ENCODE measurements at regions not wholly inside any gene's neighbourhood (a gene's known extent, or its start where the extent isn't known, plus 50 kb on each side); places are given as distances from the start of the nearest gene placed in this dataset.

DNA sequence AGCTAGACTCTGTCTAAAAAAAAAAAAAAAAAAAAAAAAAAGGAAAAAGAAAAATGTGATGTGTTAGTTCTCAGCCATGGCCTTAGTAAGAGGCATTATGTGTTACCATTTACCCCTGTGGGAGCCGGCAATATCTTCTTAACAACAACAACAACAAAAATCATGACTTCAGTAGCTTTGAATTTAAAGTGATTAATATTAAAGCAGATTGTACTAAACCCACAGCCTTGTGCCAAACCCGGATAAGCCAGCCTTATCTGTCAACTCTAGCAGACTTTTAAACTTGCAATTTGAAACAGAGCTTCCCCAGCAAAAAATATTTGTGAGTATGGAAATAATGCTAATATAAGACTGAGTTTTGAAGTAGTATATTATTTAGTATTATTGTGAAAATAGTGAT is 462.1 kb upstream of the GNPDA2 start:
- TF ChIP-seq, protein P1, sequence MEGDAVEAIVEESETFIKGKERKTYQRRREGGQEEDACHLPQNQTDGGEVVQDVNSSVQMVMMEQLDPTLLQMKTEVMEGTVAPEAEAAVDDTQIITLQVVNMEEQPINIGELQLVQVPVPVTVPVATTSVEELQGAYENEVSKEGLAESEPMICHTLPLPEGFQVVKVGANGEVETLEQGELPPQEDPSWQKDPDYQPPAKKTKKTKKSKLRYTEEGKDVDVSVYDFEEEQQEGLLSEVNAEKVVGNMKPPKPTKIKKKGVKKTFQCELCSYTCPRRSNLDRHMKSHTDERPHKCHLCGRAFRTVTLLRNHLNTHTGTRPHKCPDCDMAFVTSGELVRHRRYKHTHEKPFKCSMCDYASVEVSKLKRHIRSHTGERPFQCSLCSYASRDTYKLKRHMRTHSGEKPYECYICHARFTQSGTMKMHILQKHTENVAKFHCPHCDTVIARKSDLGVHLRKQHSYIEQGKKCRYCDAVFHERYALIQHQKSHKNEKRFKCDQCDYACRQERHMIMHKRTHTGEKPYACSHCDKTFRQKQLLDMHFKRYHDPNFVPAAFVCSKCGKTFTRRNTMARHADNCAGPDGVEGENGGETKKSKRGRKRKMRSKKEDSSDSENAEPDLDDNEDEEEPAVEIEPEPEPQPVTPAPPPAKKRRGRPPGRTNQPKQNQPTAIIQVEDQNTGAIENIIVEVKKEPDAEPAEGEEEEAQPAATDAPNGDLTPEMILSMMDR (IDR thresholded peaks at IDR 0.05; ENCODE audit: poor library complexity, severe bottlenecking), result no peak
- TF ChIP-seq, protein P2, sequence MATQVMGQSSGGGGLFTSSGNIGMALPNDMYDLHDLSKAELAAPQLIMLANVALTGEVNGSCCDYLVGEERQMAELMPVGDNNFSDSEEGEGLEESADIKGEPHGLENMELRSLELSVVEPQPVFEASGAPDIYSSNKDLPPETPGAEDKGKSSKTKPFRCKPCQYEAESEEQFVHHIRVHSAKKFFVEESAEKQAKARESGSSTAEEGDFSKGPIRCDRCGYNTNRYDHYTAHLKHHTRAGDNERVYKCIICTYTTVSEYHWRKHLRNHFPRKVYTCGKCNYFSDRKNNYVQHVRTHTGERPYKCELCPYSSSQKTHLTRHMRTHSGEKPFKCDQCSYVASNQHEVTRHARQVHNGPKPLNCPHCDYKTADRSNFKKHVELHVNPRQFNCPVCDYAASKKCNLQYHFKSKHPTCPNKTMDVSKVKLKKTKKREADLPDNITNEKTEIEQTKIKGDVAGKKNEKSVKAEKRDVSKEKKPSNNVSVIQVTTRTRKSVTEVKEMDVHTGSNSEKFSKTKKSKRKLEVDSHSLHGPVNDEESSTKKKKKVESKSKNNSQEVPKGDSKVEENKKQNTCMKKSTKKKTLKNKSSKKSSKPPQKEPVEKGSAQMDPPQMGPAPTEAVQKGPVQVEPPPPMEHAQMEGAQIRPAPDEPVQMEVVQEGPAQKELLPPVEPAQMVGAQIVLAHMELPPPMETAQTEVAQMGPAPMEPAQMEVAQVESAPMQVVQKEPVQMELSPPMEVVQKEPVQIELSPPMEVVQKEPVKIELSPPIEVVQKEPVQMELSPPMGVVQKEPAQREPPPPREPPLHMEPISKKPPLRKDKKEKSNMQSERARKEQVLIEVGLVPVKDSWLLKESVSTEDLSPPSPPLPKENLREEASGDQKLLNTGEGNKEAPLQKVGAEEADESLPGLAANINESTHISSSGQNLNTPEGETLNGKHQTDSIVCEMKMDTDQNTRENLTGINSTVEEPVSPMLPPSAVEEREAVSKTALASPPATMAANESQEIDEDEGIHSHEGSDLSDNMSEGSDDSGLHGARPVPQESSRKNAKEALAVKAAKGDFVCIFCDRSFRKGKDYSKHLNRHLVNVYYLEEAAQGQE (IDR thresholded peaks at IDR 0.05; ENCODE audit: borderline replicate concordance), result no peak
- no peak for TF ChIP-seq POLR2AphosphoS5 (IDR thresholded peaks at IDR 0.05)
- no peak for TF ChIP-seq MXI1 (conservative IDR thresholded peaks at IDR 0.05; ENCODE audit: poor library complexity, severe bottlenecking)
- TF ChIP-seq TAF1 (IDR thresholded peaks at IDR 0.05; ENCODE audit: low read depth), result no peak
